PC-3 (cell line): ENCODE measurements at regions not wholly inside any gene's neighbourhood (a gene's known extent, or its start where the extent isn't known, plus 50 kb on each side); places are given as distances from the start of the nearest gene placed in this dataset.

Experiments used
- EZH2 ChIP-seq: fragments of 300-600 bp; sonication (generic); IDR thresholded peaks from one replicate; pipeline ENCODE4 v1.6.1; 2017; ENCODE audit warnings: antibody characterized with exemption, mild to moderate bottlenecking, low read length; ENCODE audit not compliant: unreplicated experiment
- TF ChIP-seq, protein P1 (sequence below): fragments of 300-600 bp; sonication (generic); conservative IDR thresholded peaks from 2 replicates; pipeline ENCODE4 v1.5.1; 2017; ENCODE audit warnings: antibody characterized with exemption, low read depth, mild to moderate bottlenecking, low read length

DNA sequence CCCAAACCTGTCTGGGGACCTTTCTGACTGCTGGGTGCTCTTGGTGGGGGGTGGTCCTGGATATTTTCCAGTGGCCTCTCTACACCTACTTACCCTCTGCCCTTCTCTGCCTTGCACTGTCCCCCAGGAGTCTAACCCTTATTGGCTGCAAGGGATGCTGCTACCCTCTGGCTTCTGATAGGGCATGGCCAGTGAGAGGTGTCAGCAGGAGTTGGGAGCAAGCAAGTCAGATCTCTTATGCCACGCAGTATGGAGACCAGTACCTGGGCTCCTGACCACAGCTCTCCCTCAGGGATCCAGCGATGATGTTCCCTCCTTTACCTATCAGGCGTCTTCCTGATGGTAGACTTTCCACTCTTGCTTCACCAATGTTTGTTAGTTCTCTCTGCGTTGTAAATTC, 373.7 kb downstream of the SOCS6 start:
- TF ChIP-seq, protein P1, sequence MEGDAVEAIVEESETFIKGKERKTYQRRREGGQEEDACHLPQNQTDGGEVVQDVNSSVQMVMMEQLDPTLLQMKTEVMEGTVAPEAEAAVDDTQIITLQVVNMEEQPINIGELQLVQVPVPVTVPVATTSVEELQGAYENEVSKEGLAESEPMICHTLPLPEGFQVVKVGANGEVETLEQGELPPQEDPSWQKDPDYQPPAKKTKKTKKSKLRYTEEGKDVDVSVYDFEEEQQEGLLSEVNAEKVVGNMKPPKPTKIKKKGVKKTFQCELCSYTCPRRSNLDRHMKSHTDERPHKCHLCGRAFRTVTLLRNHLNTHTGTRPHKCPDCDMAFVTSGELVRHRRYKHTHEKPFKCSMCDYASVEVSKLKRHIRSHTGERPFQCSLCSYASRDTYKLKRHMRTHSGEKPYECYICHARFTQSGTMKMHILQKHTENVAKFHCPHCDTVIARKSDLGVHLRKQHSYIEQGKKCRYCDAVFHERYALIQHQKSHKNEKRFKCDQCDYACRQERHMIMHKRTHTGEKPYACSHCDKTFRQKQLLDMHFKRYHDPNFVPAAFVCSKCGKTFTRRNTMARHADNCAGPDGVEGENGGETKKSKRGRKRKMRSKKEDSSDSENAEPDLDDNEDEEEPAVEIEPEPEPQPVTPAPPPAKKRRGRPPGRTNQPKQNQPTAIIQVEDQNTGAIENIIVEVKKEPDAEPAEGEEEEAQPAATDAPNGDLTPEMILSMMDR, result no peak
- TF ChIP-seq EZH2, result no peak
